HG03066 (cell line): ENCODE measurements at regions not wholly inside any gene's neighbourhood (a gene's known extent, or its start where the extent isn't known, plus 50 kb on each side); places are given as distances from the start of the nearest gene placed in this dataset.

Source experiments
- ATAC-seq: cut with Tn5 transposase; IDR thresholded peaks from one replicate; pipeline ENCODE4 v1.9.1; 2021; ENCODE audit warnings: low read depth; ENCODE audit not compliant: unreplicated experiment

GRCh38 chr3:27593173-27593572 is 109.0 kb upstream of the SLC4A7 start:
- ATAC-seq, result no peak

DNA sequence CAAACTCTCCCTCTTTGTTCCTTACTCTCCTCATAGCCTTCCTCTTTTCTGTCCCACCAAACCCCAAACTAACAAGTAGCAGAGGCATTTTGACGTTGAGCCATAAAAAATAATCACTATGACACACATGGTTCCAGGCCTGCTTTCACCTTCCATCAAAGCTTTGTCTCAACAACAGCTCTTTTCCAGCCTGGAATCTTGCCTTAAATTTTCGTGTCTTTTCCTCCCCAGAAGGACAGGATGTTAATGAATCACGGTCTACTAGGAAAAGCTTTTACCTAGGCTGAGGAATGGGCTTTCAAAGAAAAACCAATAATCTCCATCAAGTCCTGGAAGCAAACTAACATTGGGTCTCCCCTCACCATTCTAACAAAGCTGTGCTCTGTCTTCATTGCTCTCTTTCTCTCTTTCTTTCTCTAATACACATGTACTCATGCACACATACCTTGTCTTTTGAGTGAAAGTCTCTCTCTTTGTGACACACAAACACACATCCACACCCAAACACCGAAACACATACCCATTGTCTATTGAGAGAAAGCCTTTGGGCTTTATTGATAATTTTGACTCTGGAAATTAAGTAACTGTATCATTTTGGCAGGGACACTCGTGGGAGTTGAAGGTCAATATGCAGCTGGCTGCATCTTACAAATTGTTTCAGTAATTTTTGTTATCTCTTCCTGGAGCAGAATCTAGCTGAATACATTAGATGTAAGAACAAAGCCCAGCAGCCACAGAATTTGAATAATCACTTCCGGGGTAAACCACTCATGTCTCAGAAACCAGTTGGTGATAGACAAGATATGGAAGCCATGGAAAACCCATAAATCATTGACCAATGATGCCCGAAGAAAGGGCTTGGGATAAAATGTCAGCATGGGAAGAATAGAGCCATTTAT is 107.4 kb upstream of the SLC4A7 start:
- ATAC-seq, result peak; percentile 62

GRCh38 chr3:27590437-27591298 is 106.5 kb upstream of the SLC4A7 start:
- no peak for ATAC-seq

DNA sequence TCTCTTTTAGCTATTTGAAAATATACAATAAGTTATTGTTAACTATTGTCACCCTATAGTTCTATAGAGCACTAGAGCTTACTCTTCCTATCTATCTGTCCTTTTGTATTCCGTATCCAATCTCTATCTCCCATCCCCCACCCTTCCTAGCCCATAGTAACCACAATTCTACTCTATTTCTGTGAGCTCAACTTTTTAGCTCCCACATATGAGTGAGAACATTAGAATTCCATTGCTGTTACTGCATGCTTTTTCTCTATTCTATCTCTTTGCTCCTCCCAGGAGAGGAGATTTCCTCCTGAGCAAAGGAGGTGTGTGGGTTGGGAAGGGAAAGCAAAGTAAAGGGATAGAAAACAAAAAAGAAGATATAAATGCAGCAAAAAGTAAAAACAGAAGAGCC is 105.6 kb upstream of the SLC4A7 start:
- ATAC-seq, result no peak

DNA sequence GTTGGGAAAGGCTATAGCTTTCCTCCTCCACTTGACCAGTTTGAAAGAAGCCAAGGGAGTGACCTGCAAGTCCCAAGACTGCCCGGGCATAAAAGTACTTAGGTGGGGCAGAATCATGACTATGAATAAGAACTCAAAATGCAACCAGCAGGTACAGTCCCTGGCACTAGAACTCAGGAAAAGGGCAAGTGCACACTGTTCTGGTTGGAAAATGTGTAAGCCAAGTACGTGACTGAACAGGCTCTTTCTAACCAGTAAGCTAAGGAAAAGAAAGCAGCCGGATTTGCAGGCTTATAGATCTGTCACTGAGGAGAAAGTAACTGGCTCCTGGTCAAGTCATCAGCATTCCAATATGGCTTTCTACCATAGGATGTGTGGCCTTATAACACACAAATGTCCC is 101.2 kb upstream of the SLC4A7 start:
- ATAC-seq, result no peak

DNA sequence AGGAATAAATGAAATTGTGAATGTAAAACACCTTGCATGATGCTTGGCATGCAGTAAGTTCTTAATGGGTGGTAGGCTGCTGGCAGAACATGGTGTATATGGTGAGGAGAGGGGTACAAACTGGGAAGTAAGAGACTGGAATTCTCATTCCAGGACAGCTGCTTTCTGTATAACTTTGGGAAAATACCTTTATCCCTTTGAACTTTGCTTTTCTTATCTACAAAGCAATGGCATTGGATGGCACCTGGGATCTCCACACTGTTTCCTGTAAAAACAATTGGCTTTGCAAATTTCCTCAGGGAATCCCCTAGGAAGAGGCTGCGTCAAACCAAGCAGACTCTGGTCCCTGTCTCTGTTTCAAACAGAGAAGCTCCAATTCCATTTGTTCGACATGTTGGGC is 100.7 kb upstream of the SLC4A7 start:
- ATAC-seq, result no peak

DNA sequence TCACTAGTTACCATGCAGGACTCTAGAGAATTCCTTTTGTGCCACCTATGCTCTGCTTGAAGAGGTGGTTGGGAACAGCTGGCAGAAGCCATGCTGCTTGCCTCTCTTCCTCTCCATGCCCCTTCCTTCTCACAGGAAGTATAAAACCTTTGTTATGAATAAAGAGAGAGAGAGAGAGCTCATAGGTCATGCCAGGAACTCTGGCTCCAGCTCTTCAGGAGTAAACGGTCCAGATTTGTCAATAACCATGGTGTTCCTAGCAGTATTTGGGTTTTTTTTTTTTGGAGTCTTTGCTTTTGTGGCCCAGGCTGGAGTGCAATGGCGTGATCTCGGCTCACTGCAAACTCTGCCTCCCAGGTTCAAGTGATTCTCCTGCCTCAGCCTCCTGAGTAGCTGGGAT is 97.7 kb upstream of the SLC4A7 start:
- ATAC-seq, result no peak

GRCh38 chr3:27578032-27578431 is 93.8 kb upstream of the SLC4A7 start:
- ATAC-seq, result no peak

GRCh38 chr3:27577504-27577903 is 93.3 kb upstream of the SLC4A7 start:
- no peak for ATAC-seq

- no peak for ATAC-seq
These were observed 92.0 kb upstream of the SLC4A7 start for GRCh38 chr3:27576171-27576570.

- no peak for ATAC-seq
These were observed 91.3 kb upstream of the SLC4A7 start for GRCh38 chr3:27575499-27575898.

DNA sequence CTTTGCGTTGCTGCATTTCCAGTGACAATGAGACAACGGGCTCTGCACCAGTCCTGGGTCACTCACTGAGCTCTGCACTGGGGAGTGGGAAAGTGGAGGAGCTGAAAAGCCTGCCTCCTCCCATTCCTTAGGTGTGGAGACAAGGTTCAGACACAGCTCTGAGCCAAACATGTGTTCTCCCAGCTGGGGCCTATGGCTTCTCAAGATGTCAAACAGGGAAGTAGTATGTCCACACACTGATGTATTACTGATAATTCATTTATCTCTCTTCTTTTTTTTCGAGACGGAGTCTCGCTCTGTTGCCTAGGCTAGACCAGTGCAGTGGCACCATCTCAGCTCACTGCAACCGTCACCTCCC is 90.2 kb upstream of the SLC4A7 start:
- ATAC-seq, result no peak

DNA sequence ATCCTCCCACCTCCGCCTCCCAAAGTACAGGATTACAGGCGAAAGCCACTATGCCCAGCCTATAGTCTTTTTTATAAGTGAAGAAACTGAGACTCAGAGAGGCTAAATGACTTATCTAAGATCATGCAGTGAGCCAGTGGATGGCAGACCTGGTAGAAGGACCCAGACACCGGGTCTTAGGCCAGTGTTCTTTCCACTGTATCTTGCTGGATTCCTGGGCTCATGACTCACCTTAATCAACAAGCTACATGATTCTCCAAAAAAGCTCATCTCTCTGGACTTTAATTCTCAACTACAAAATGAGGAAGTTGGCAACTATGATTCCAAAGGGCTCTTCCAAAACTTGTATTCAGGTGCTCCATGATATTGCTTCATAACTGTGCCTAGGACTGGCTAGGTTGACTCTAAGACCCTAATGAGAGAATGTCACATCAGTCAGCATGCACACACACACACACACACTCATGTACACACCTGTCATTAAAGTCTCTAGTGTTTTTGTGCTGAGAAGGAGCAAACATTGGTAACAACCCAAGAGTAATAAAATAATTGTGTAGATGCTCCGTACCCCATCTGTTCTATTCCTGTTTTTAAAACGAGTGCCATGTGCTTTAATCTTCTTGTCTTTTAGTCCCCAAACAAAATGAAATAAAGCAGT is 89.7 kb upstream of the SLC4A7 start:
- ATAC-seq, result no peak

DNA sequence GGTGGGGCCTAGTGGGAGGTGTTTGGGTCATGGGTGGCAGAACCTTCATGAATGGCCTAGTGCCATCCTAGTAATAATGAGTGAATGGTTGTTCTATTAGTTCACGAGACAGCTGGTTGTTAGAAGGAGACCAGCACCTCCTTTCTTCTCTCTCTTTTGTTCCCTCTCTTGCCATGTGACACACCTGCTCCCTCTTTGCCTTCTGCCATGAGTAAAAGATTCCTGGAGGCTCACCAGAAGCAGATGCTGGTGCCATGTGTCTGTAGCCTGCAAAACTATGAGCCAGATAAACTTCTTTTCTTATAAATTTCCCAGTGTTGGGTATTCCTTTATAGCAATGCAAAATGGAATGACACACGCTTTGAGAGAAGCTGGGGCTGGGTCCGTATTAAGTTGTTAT is 89.0 kb upstream of the SLC4A7 start:
- ATAC-seq, result no peak

- no peak for ATAC-seq
These were observed 87.2 kb upstream of the SLC4A7 start for GRCh38 chr3:27571345-27571744.

GRCh38 chr3:27570421-27571106 is 86.4 kb upstream of the SLC4A7 start:
- ATAC-seq, result no peak

DNA sequence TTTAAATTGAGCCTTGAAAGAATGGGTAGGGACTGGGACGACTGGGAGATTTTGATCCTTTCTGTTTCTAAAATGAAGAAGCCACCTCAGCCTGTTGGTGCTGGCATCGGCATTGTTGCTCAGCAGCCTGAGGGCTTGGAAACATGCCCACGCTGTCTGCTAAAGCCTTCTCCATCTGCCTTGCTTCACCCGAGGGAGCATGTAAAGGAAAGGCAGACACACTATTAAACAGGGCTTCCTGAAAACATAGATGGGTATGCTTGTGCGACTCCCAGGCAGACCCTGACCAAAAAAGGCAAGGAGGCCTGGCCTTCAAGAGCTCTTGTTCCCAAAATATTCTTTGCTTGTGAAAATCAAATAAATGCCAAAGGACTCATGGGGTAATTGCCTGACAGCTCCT is 84.2 kb upstream of the SLC4A7 start:
- no peak for ATAC-seq

DNA sequence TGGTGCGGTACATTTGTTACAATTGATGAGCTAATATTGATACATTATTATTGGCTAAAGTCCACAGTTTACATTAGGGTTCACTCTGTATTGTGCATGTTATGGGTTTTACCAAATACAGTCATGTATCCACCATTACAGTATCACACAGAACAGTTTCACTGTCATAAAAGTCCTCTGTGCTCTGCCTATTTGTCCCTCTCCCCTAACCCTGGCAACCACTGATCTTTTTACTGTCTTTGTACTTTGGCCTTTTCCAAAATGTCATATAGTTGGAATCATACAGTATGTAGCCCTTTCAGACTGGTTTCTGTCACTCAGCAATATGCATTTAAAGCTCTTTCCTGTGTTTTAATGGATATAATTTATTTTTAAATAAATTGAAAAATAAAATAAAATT is 83.1 kb upstream of the SLC4A7 start:
- ATAC-seq, result no peak

- ATAC-seq, result no peak
These were observed 81.1 kb upstream of the SLC4A7 start for GRCh38 chr3:27565201-27565852.

DNA sequence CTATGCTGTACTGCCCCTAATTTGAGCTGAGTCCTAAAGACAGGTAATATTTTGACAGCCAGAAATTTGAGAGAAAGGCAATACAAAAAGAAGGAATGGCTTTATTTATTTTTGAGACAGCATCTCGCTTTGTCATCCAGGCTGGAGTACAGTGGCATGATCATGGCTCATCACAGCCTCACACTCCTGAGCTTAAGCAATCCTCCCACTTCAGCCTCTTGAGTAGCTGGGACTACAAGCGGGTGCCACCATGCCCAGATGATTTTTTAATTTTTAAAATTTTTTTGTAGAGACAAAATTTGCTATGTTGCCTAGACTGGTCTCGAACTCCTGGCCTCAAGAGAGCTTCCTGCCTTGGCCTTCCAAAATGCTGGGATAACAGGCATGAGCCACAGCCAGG is 77.4 kb upstream of the SLC4A7 start:
- ATAC-seq, result no peak
